Stimulated activated CD4-positive, alpha-beta T cell treated with anti-CD3 and anti-CD28 coated beads, TNF-alpha, amount 100 ng/mL, for 48 hours (primary cell): ENCODE measurements at regions not wholly inside any gene's neighbourhood (a gene's known extent, or its start where the extent isn't known, plus 50 kb on each side); places are given as distances from the start of the nearest gene placed in this dataset.
"Not testable (repeated sequence)": the region's sequence is repeated elsewhere in the genome, so short reads cannot be mapped to it uniquely, and the experiment has no call there.

Source experiments
- DNase-seq, 3 donors: peaks; one replicate each; pipeline ENCODE4 v3.0.0-alpha.2; 2020; ENCODE audit warnings: low read depth in 3 of 3

GRCh38 chr10:8280946-8281345 is 226.5 kb downstream of the GATA3 start:
- no peak for DNase-seq

DNA sequence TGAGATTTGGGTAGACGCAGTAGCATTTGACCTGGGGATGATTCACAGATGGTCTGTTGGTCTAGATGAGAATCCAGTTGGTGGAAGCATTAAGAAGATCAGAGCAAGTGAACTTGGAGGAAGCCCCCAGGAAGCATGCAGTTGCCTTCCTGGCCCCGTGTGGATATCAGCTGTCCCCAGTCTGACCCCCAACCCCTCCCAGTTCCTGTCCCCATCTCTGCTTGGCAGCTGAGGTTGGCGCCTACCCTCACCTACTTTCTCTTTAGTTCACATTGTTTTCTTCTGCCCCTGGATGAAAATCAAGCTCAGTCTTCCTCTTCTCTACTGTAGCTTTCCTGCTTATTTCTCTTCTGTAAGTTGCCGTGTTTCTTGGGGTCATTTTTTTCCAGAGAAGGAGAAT is 227.9 kb downstream of the GATA3 start:
- DNase-seq, result no peak

DNA sequence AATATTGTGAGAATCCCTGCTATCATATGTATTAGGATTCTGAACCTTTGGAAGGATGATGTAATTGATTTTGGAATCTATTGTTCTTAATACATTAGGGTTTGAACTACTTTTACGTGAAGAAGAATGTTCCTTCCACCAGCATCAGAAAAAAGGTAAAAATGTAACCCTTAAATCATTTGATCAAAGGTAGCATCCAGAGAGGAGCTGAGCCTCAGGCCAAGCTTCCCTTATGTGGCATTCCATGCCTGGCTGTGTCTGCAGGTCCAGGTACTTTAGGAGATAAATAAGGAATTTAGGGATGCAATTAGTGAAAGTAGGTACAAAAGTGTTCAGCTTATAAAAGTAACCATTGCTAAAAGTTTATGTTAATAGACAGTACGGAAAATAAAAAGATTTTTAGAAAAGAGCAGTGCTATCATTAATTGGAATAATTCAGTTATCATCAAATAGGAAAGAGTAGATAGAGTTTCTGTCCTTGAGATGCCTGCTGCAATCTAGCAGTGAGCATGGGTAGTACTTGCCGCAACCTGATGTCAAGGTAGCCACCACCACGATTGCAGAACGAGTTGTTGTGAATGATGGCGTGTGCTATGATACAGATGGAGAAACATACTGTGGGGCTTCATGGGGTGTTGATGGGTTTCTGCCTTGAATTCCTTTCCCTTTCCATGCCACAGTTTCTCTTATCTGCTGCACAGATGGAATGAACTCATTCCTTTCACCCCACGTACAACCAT is 228.8 kb downstream of the GATA3 start:
- no peak for DNase-seq

- DNase-seq, result no peak
Observed at GRCh38 chr10:8283986-8284385, 229.5 kb downstream of the GATA3 start.

- DNase-seq, result not testable (repeated sequence)
Observed at GRCh38 chr10:8285970-8286369, 231.5 kb downstream of the GATA3 start.

- DNase-seq, result no peak
Observed at GRCh38 chr10:8288600-8288999, 234.1 kb downstream of the GATA3 start.

DNA sequence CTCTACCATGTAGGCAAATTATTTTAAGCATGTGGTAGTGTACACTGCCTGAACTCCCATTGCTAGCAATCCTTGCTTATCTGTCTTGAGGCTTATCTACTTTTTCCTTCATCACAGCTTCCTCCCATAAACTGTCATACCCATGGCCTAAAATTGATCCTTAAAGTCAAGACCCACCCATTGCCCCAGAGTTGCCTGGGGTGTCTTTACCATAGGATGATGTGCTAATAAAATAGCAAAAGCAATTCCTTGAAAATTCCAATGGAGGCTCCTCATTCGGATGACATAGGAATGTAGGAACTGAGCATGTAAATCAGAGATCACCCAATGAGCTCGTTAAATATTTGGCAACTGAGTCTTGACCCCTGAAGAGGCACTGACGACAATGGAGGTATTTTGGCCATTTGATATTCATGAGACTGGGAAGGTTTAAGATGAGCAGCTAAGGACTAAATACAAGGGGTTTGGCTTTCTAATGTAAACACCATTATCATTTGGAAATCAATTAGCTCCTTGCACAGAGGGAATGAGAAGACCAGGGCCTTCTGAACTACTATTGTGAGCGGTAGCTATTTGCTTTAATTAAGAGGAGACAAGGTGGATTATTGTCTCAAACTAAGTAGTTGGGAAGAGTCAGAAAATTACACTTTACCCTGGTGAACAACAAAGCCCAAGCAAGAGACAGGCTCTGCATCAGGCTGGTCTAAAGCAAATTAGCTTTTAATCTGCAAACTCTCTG is 234.9 kb downstream of the GATA3 start:
- DNase-seq, result no peak

- no peak for DNase-seq
Observed at GRCh38 chr10:8294779-8295178, 240.3 kb downstream of the GATA3 start.

- DNase-seq, result no peak
Observed at GRCh38 chr10:8295311-8295710, 240.8 kb downstream of the GATA3 start.

- DNase-seq, result no peak
Observed at GRCh38 chr10:8296090-8296733, 241.7 kb downstream of the GATA3 start.

DNA sequence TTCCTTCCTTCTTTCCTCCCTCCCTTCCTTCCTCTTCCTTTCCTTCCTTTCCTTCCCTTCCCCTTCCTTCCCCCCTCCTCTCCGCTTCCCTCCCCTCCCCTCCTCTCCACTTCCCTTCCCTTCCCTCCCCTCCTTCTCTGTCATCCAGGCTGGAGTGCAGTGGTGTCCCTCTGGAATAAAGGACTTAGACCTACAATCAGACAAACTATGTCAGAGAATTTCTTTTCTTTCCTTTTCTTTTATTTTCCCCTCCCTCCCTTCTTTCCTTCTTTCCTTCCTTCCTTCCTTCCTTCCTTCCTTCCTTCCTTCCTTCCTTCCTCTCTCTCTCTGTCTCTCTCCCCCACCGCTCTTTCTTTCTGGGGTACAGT is 242.2 kb downstream of the GATA3 start:
- DNase-seq, result no peak

- DNase-seq, result no peak
Observed at GRCh38 chr10:8297107-8297506, 242.6 kb downstream of the GATA3 start.

DNA sequence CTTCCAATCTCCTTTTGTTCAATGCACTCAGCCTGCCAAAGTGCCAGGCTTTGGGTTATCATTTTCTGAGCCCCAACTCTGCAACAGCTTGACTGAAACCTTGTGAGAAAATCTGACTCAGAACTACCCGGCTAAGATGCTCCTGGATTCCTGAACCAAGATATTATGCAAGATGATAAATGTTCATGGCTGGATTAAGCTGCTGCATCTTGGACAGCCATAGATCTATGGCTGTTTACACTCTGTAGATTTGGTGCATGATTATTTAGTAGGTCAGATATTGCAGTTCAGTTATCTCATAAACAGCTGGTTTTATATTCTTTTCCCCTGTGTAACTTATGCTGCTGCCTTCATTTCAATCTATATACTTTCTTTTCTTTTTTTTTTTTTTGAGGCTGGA is 243.5 kb downstream of the GATA3 start:
- DNase-seq, result no peak

- DNase-seq, result no peak
Observed at GRCh38 chr10:8298896-8299570, 244.5 kb downstream of the GATA3 start.

GRCh38 chr10:8300925-8301324 is 246.4 kb downstream of the GATA3 start:
- no peak for DNase-seq

DNA sequence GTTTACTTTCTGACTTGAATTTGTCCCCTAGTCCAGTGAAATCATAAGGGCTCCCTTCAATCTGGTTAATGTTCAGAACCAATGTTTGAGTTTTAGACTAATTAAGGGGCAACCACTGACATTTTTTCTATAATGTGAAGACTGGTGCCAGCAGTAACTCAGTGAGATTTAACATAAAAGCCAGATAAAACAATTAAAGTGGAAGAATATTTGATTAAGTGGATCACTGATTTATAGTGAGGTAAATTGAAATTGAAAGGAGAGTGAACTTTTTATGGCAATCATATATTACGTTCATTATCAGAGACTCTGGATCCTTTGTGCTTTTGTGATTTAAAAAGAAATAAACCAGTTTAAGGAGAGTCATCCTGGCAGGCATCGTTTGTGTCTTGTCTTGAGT is 246.8 kb downstream of the GATA3 start:
- DNase-seq, result no peak

- no peak for DNase-seq
Observed at GRCh38 chr10:8301831-8302230, 247.3 kb downstream of the GATA3 start.

- DNase-seq, result no peak
Observed at GRCh38 chr10:8302565-8302964, 248.1 kb downstream of the GATA3 start.

GRCh38 chr10:8304861-8305260 is 250.4 kb downstream of the GATA3 start:
- no peak for DNase-seq

DNA sequence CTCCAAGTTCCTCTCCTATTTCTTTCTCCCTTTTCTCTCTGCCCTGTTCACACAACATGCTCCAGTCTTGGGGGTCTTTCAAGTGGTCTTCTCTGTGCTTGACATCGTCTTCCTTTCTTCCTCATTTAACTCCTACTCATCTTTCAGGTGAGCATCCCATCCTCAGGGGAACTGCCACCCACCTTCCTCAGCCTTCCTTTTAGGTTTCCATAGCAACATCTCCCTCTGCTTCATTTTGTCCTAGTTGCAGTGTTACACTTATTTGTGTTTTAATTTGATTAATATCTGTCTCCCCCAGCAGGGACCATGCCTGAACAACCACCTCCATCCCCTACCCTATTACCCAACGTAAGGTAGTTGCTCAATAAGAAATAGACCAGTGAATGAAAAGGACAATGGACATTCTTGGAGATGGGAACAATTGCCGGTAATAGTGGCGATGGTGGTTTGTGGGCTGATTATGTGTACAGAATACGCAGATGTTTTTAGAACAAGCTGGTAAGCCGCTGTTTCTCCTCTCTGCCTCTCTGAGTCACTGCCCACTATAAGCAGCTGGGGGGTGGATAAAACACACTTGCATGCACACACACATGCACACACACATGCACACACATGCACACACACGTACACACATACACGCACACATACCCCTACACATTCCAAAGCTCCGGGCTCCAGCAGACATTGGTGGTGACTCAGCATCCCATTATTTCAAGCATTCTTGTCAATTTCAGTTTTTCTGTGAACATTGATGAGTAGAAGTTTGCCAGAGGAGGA is 251.6 kb downstream of the GATA3 start:
- DNase-seq, result no peak

DNA sequence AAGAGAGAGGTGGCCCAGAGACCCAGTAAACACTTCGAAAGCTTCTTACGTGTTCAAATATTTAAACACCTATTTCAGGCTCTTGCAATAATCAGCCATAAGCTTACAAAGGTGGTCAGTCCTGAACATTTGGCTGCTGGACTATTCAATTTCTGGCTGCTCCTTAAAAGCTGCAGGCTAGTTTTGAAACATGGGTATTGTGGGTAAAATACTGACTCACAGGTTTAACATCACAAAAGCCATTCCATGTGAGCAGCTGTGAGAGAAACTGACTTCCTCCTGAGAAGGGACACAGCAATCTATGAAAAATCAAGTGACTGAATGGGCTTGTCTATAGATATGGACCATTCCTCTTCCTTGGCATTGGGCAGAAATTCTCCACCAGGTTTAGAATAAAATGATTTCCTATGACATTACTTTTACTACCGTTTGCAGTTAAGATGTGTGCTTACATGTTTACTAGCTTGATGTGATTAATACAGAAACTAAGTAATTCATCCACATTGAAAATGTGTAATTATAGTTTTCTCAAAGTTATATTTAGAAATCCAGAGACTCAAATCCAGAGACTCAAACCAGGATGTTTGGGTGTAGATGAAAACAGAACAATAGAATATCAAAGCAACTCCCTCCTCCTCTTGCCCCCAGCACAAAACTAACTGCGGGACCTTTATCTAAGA is 252.3 kb downstream of the GATA3 start:
- DNase-seq, result no peak
